Naive thymus-derived CD4-positive, alpha-beta T cell (primary cell): ENCODE measurements at regions not wholly inside any gene's neighbourhood (a gene's known extent, or its start where the extent isn't known, plus 50 kb on each side); places are given as distances from the start of the nearest gene placed in this dataset.

ENCODE experiments used
- ATAC-seq: fragments of 150-1000 bp; cut with Tn5 transposase; 2 replicates; pipeline ENCODE4 v1.10.0; 2021; ENCODE audit warnings: mild to moderate bottlenecking, moderate library complexity
- CTCF ChIA-PET: fragments of 350-600 bp; sonication (Branson Sonifier 250); formaldehyde crosslinking; loops from one replicate; lab custom pipeline; 2021; ENCODE audit warnings: antibody characterized with exemption; lab: Charles Lee
- POLR2A ChIA-PET: fragments of 350-600 bp; sonication (Branson Sonifier 250); formaldehyde crosslinking; loops from one replicate; lab custom pipeline; 2021; ENCODE audit warnings: antibody characterized with exemption, inconsistent platforms; lab: Charles Lee
- DNase-seq, 9 donors: peaks; one replicate each; pipeline versions ENCODE4 v3.0.0 to v3.0.0-alpha.2; 2020 to 2022; ENCODE audit warnings: mixed read lengths in 1 of 9
- H3K27ac ChIP-seq: one replicate; pipeline ENCODE4 v1.7.0; 2013; ENCODE audit warnings: mild to moderate bottlenecking, low read depth, low read length, moderate library complexity
- H3K27me3 ChIP-seq, 2 donors: one replicate each; pipeline ENCODE4 v1.7.0; 2013; ENCODE audit warnings: low read length in 2 of 2, mild to moderate bottlenecking in 2 of 2, moderate library complexity in 2 of 2; ENCODE audit not compliant: control insufficient read depth in 2 of 2, insufficient read depth in 2 of 2
- H3K36me3 ChIP-seq, 3 experiments: 1 replicate in 2 of 3; 2 replicates in 1 of 3; pipeline ENCODE4 v1.7.0; 2013; ENCODE audit warnings: low read length in 3 of 3, mild to moderate bottlenecking in 3 of 3, moderate library complexity in 1 of 3; ENCODE audit not compliant: insufficient read depth in 3 of 3, control insufficient read depth in 2 of 3
- H3K4me1 ChIP-seq, 2 donors: one replicate each; pipeline ENCODE4 v1.7.0; 2013; ENCODE audit warnings: low read length in 2 of 2, mild to moderate bottlenecking in 2 of 2, moderate library complexity in 1 of 2; ENCODE audit not compliant: control insufficient read depth in 2 of 2, insufficient read depth in 2 of 2
- H3K4me3 ChIP-seq: 2 replicates; pipeline ENCODE4 v1.7.0; 2013; ENCODE audit warnings: mild to moderate bottlenecking, low read length
- H3K9me3 ChIP-seq, 3 experiments: 1 replicate in 2 of 3; 2 replicates in 1 of 3; pipeline ENCODE4 v1.7.0; 2013; ENCODE audit warnings: low read length in 3 of 3; ENCODE audit not compliant: control insufficient read depth in 2 of 3
- H3K27ac Mint-ChIP-seq, 9 donors: one replicate each; pipeline ENCODE4 v1.8.0; 2020 to 2022; ENCODE audit warnings: mixed read lengths in 9 of 9, mild to moderate bottlenecking in 8 of 9, moderate library complexity in 5 of 9, inconsistent platforms in 2 of 9
- H3K27me3 Mint-ChIP-seq, 5 donors: one replicate each; pipeline ENCODE4 v1.8.0; 2021 to 2022; ENCODE audit warnings: mixed read lengths in 5 of 5, mild to moderate bottlenecking in 1 of 5
- H3K36me3 Mint-ChIP-seq, 5 donors: one replicate each; pipeline ENCODE4 v1.8.0; 2020 to 2022; ENCODE audit warnings: mixed read lengths in 5 of 5, mild to moderate bottlenecking in 3 of 5, inconsistent platforms in 1 of 5
- H3K4me1 Mint-ChIP-seq, 7 donors: one replicate each; pipeline ENCODE4 v1.8.0; 2020 to 2022; ENCODE audit warnings: mixed read lengths in 7 of 7, mild to moderate bottlenecking in 3 of 7, inconsistent platforms in 1 of 7
- H3K4me3 Mint-ChIP-seq, 10 donors: one replicate each; pipeline ENCODE4 v1.8.0; 2020 to 2022; ENCODE audit warnings: mild to moderate bottlenecking in 10 of 10, mixed read lengths in 10 of 10, moderate library complexity in 6 of 10, inconsistent platforms in 2 of 10
- H3K9me3 Mint-ChIP-seq, 11 donors: one replicate each; pipeline ENCODE4 v1.8.0; 2020 to 2022; ENCODE audit warnings: mixed read lengths in 11 of 11, mild to moderate bottlenecking in 4 of 11, inconsistent platforms in 1 of 11, moderate library complexity in 1 of 11
- intact Hi-C, 2 donors: fragments of 100-400 bp; cut with micrococcal nuclease; formaldehyde crosslinking; loops; one replicate each; pipeline ENCODE4 v1.15.1; 2023

DNA sequence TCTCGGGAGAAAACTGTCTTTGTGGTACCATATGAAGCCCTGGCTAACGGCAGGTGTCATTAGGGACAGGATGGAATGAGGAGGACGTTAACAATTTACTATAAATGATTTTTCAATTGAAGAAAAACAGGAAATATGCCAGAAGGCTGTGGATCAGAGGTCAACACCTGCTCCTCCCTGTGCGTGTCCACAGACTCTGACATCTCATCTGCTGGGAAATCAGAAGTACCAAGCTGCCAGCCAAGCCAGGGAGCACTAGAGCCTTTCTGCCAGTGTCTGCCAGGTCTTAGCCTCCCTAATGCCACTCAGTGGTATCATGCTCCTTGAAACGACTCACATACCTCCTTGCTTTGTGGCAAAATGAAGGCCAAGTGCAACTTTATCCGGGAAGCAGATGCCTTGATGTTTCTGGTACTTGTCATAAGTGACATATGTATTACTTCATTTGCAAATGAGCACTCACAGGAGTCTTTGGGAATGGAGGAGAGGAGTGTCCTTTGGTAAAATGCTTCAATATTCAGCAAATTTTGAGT lies 541.1 kb downstream of the SATB2 start:
- H3K27ac ChIP-seq = no peak overlapping the region

DNA sequence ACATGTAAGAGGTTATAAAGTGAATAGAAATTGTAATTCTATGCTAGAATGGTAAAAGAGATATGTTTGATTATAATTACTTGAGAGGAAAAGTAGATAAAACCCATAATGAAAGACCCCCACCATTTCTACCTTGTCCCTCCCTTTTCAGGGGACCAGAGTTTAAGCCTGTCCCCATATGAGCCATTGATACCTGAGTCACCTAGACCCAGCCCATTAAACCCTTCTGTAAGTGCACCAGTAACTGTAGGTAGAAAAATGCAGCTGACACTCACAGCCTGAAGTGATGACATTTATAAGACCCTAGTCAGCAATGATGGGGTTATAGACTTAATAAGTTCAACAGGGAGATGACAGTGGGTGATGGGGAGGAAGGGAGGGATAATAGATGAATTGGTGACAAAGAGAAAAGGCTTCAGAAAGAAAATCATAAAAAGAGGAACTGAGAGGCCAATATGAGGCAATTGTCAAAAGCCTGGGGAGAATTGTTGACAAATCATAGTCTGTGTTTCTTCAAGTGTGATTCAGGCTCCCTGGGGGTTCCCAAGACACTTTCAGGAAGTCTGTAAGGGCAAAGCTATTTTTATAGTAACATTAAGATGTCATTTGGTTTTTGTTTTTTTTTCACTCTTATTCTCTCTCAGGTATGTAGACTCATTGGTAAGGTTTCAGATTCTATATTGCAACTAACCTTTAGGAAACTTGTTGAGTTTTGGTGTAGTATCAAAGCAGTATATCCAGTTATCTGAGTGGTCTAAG lies 544.2 kb downstream of the SATB2 start:
- Mint-ChIP-seq H3K9me3 (no peaks in the 10 kb centered on the region), H3K4me3 (no peak overlapping the region), H3K36me3 (no peaks in the 10 kb centered on the region), H3K4me1 (no peaks in the 10 kb centered on the region), H3K27me3 (peaks cover 0 to 4% (median 0%) of the 10 kb centered on the region in 5 donors), H3K27ac (no peak overlapping the region)
- H3K27me3 ChIP-seq = no peaks in the 10 kb centered on the region
- no peaks in the 10 kb centered on the region for H3K9me3 ChIP-seq
- ATAC-seq (no peak), DNase-seq (no peak)
- CTCF ChIA-PET = no interaction called here
- H3K36me3 ChIP-seq = no peaks in the 10 kb centered on the region
- H3K4me3 ChIP-seq = no peak overlapping the region
- POLR2A ChIA-PET = no interaction called here
- no peaks in the 10 kb centered on the region for H3K4me1 ChIP-seq
- no peak overlapping the region for H3K27ac ChIP-seq
- intact Hi-C loops = no loop called here

More for the DNA sequence above, 541.1 kb downstream of the SATB2 start:
- Mint-ChIP-seq H3K9me3 (peaks cover 0 to 3% (median 0%) of the 10 kb centered on the region in 11 donors), H3K4me3 (no peak overlapping the region), H3K36me3 (no peaks in the 10 kb centered on the region), H3K4me1 (no peaks in the 10 kb centered on the region), H3K27me3 (peaks cover 0 to 4% (median 0%) of the 10 kb centered on the region in 5 donors), H3K27ac (no peak overlapping the region)
- ChIA-PET POLR2A (no interaction called here), CTCF (no interaction called here)
- DNase-seq (no peak), ATAC-seq (no peak)
- no peaks in the 10 kb centered on the region for H3K36me3 ChIP-seq
- no peaks in the 10 kb centered on the region for H3K4me1 ChIP-seq
- H3K27me3 ChIP-seq = no peaks in the 10 kb centered on the region
- intact Hi-C loops = no loop called here
- H3K4me3 ChIP-seq = no peak overlapping the region
- H3K9me3 ChIP-seq = no peaks in the 10 kb centered on the region

DNA sequence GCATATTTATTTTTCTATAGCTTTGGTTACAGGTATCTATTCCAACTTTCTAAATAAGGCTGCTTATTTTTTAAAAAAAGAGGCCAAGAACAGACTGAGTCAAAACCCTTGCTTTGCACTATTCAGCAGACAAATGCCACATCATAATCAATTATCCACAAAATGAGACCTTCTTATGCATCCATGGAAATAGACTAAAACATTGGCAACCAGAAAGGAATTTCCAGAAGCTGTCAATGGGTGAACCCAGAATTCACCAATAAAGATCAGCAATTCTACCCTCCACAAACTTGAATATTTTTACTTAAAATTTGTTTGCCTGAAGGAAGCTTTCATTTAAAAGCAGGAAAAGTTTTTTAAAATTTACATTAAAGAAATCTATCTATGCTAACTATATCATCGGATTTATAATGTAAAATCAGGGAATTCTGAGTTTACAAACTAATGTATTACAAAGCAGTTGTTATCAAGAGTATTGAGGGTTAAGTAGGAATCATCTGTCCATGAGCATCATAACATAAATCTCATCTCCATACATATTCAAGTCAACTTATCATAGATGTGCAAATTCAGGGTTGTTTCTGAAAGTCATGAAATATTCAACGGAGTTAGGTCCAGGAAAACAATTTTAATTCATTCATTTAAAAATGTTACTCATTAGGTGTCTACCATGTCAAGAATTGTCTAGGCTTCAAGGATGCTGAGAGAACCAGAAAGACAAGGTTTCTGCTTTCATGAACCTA lies 548.0 kb downstream of the SATB2 start:
- intact Hi-C loops = no loop called here
- Histone ChIP-seq H3K9me3 (no peaks in the 10 kb centered on the region), H3K27me3 (no peaks in the 10 kb centered on the region), H3K27ac (no peak overlapping the region), H3K4me1 (no peaks in the 10 kb centered on the region), H3K36me3 (no peaks in the 10 kb centered on the region), H3K4me3 (no peak overlapping the region)
- DNase-seq = no peak
- POLR2A ChIA-PET = no interaction called here
- Mint-ChIP-seq H3K4me1 (no peaks in the 10 kb centered on the region), H3K27ac (no peak overlapping the region), H3K36me3 (no peaks in the 10 kb centered on the region), H3K27me3 (peaks cover 0 to 4% (median 0%) of the 10 kb centered on the region in 5 donors), H3K9me3 (peaks cover 0 to 5% (median 0%) of the 10 kb centered on the region in 11 donors), H3K4me3 (no peak overlapping the region)
- no peak for ATAC-seq
- CTCF ChIA-PET = no interaction called here

DNA sequence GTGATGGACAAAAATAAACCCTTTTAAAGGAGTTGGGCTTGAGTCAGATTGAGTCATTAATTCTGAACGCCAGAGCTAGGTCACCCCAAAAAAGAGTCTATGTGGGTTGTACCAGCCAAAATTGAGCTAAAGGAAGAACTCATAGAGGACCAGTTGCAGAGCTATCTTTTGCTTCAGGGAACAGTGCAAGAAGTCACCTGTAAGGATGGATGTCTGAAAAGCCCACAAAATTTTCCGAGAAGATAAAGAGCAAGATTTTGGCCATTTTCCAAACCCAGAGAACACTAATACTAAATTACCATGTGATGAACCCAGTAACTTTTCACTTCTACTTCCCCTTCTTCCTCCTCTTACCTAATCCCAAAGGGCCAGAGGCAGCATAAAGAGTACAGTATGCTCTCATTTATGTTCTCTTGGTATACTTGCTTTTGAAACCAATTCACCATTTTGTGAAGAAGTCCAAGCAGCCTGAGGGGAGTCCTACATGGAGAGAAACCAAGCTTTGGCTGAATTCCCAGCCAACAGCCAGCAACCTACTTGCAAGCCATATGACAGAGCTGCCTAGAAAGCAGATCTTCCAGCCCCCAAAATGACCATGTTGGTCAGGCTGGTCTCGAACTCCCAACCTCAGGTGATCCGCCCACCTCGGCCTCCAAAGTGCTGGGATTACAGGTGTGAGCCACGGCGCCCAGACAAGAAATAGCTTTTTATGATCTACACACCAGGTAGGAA lies 551.7 kb downstream of the SATB2 start:
- no peaks in the 10 kb centered on the region for H3K36me3 ChIP-seq
- no peak overlapping the region for H3K27ac Mint-ChIP-seq
- no peak overlapping the region for H3K27ac ChIP-seq
- peaks cover 0 to 9% (median 0%) of the 10 kb centered on the region in 11 donors for H3K9me3 Mint-ChIP-seq
- no peaks in the 10 kb centered on the region for H3K27me3 ChIP-seq
- no peak overlapping the region for H3K4me3 ChIP-seq
- H3K4me3 Mint-ChIP-seq = no peak overlapping the region
- H3K36me3 Mint-ChIP-seq = no peaks in the 10 kb centered on the region
- H3K27me3 Mint-ChIP-seq = no peaks in the 10 kb centered on the region
- intact Hi-C loops = no loop called here
- ChIA-PET POLR2A (no interaction called here), CTCF (no interaction called here)
- no peaks in the 10 kb centered on the region for H3K9me3 ChIP-seq
- no peaks in the 10 kb centered on the region for H3K4me1 ChIP-seq
- ATAC-seq = no peak
- H3K4me1 Mint-ChIP-seq = no peaks in the 10 kb centered on the region
- DNase-seq = no peak

DNA sequence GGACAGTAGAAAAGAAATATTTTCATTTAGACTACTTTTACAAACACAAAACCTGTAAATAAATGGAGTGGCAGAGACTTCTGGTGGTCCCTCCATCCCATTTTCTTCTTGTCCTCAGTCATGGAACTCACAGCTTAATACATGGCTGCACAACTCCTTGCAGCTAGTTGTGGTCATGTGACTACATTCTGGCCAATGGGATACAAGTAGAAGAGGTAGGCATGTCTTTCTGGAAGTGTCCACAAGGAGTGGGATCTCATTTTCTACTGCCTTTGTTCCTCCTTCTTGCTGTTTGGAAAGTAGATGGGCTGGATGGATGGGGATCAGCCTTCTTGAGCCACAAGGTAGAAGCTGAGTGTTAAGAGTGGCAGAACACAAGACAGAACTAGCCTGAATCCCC lies 555.8 kb downstream of the SATB2 start:
- H3K36me3 ChIP-seq = no peaks in the 10 kb centered on the region
- DNase-seq = no peak
- H3K27me3 Mint-ChIP-seq = no peaks in the 10 kb centered on the region
- H3K4me1 ChIP-seq = no peaks in the 10 kb centered on the region
- no peak overlapping the region for H3K4me3 Mint-ChIP-seq
- no peak overlapping the region for H3K27ac Mint-ChIP-seq
- CTCF ChIA-PET = no interaction called here
- peaks cover 0 to 15% (median 0%) of the 10 kb centered on the region in 11 donors for H3K9me3 Mint-ChIP-seq
- no peak overlapping the region for H3K27ac ChIP-seq
- no peaks in the 10 kb centered on the region for H3K27me3 ChIP-seq
- no peak overlapping the region for H3K4me3 ChIP-seq
- ATAC-seq = no peak
- H3K4me1 Mint-ChIP-seq = no peaks in the 10 kb centered on the region
- POLR2A ChIA-PET = no interaction called here
- intact Hi-C loops = no loop called here
- H3K36me3 Mint-ChIP-seq = no peaks in the 10 kb centered on the region
- H3K9me3 ChIP-seq = no peaks in the 10 kb centered on the region

DNA sequence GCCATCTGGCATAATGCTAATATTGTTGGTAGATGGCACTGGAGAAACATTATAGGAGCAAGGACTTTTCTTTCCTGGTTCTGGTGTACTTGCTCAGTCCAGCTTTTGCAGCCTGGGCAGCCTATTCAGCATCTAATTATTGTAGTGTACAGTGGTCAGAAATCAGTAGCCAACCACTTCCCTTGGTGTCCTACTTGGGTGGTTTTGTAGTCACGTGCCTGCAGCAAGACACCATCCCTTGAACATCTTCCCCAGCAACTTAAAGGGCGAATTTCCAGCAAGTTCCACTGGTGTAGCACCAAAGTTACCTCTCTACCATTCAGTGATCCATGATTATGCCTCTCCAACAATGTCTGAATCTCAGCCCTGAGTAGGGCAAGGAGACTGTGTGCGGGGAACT lies 557.6 kb downstream of the SATB2 start:
- CTCF ChIA-PET = no interaction called here
- Mint-ChIP-seq H3K27ac (no peak overlapping the region), H3K4me3 (no peak overlapping the region), H3K9me3 (peaks cover 0 to 11% (median 0%) of the 10 kb centered on the region in 11 donors), H3K27me3 (no peaks in the 10 kb centered on the region), H3K4me1 (no peaks in the 10 kb centered on the region), H3K36me3 (no peaks in the 10 kb centered on the region)
- intact Hi-C loops = no loop called here
- DNase-seq = no peak
- Histone ChIP-seq H3K4me1 (no peaks in the 10 kb centered on the region), H3K4me3 (no peak overlapping the region), H3K9me3 (no peaks in the 10 kb centered on the region), H3K27me3 (no peaks in the 10 kb centered on the region), H3K36me3 (no peaks in the 10 kb centered on the region), H3K27ac (no peak overlapping the region)
- ATAC-seq = no peak
- POLR2A ChIA-PET = no interaction called here
